ENCODE measurements at regions not wholly inside any gene's neighbourhood (a gene's known extent, or its start where the extent isn't known, plus 50 kb on each side); places are given as distances from the start of the nearest gene placed in this dataset.

- H3K4me1 ChIP-seq (ENCODE audit: control insufficient read depth in 1 of 2, low read depth in 2 of 2) = no peaks in the 10 kb centered on the region
- DNase-seq (ENCODE audit: low spot score) (no peak), ATAC-seq (ENCODE audit: insufficient number of reproducible peaks, low FRiP score, low read depth) (no peak)
- H3K4me3 ChIP-seq = no peak overlapping the region
- no peak overlapping the region for H3K27ac ChIP-seq
- no peaks in the 10 kb centered on the region for H3K9me3 ChIP-seq
- no peak for TF ChIP-seq CTCF (IDR thresholded peaks at IDR 0.05)
- no peaks in the 10 kb centered on the region for H3K36me3 ChIP-seq
- H3K27me3 ChIP-seq (replicated peaks; ENCODE audit: insufficient read depth) = no peaks in the 10 kb centered on the region
Observed at GRCh38 chr3:132927896-132928295, 110.3 kb upstream of the TMEM108 start.

DNA sequence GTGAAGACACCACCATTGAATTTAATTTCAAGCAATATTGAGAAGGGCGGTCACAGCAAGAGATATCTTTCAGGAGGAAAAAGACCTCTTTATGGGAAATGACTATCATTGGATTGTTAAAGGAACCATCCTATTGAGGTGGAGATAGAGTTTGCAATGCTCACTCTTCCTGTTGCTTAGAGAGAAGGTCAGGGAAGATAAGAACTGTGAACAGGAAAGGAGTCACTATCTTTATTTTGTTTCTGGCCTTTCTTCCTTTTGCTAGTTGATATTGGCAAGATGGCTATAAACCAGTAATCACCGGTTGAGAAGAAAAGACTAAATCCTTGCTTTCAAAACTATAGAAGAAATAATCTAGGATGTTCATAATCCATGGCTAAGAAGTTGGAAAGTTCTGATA is 112.1 kb upstream of the TMEM108 start:
- DNase-seq (ENCODE audit: low spot score) (no peak), ATAC-seq (ENCODE audit: insufficient number of reproducible peaks, low FRiP score, low read depth) (no peak)
- H3K4me1 ChIP-seq (ENCODE audit: control insufficient read depth in 1 of 2, low read depth in 2 of 2) = no peaks in the 10 kb centered on the region
- H3K9me3 ChIP-seq = no peaks in the 10 kb centered on the region
- H3K27ac ChIP-seq = no peak overlapping the region
- no peak overlapping the region for H3K4me3 ChIP-seq
- no peak for TF ChIP-seq CTCF (IDR thresholded peaks at IDR 0.05)
- no peaks in the 10 kb centered on the region for H3K27me3 ChIP-seq (replicated peaks; ENCODE audit: insufficient read depth)
- H3K36me3 ChIP-seq = no peaks in the 10 kb centered on the region

DNA sequence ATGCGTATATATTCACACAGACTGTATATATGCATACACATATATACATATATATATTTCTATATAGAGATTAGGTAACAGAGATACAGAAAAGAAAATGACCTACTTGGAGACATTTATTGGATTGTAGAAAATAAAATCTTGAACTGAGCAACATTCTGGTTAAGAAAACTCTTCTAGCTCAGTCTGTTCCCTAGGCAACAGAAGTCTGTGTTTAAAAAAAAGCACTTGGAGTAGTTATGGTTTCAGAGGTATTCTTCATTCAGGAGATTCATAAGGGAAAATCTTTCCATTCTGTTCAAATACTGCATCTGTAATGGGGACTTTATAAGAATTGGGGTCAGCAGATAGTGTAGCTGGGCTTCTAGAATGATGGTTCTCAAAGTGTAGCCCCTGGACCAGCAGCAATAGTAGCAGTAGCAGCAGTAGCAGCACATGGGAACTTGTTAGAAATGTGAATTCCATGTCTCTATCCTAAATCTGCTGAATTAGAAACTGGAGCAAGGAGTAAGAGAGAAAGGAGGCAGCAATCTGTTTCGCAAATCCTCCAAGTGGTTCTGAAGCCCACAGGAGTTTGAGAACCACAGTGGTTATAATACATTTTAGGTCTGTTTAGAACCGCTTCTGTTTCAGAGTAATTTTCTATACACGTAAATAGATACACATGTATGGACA is 112.8 kb upstream of the TMEM108 start:
- DNase-seq (ENCODE audit: low spot score) = no peak
- H3K36me3 ChIP-seq = no peaks in the 10 kb centered on the region
- no peak overlapping the region for H3K4me3 ChIP-seq
- H3K9me3 ChIP-seq = no peaks in the 10 kb centered on the region
- no peak for TF ChIP-seq CTCF (IDR thresholded peaks at IDR 0.05)
- ATAC-seq (ENCODE audit: insufficient number of reproducible peaks, low FRiP score, low read depth) = no peak
- H3K27me3 ChIP-seq (replicated peaks; ENCODE audit: insufficient read depth) = no peaks in the 10 kb centered on the region
- H3K4me1 ChIP-seq (ENCODE audit: control insufficient read depth in 1 of 2, low read depth in 2 of 2) = no peaks in the 10 kb centered on the region
- H3K27ac ChIP-seq = no peak overlapping the region

DNA sequence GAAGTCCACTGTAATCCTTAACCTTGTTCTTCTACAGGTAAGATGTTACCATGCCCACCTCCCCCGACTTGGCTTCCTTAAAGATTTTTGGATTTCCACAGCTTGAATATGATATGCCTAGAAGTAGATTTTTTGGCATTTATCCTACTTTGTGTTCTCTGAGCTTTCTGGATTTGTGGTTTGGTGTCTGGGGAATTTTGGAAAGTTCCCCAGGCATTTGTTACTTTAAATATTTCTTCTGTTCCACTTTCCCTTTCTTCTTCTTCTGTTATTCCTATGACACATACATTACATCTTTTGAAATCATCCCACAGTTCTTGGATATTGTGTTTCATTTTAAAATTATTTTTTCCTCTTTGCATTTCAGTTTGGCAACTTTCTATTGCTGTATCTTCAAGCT is 122.1 kb upstream of the TMEM108 start:
- Histone ChIP-seq H3K27ac (no peak overlapping the region), H3K4me3 (no peak overlapping the region), H3K4me1 (ENCODE audit: control insufficient read depth in 1 of 2, low read depth in 2 of 2) (no peaks in the 10 kb centered on the region), H3K9me3 (no peaks in the 10 kb centered on the region), H3K27me3 (replicated peaks; ENCODE audit: insufficient read depth) (no peaks in the 10 kb centered on the region), H3K36me3 (no peaks in the 10 kb centered on the region)
- DNase-seq (ENCODE audit: low spot score) = no peak
- no peak for ATAC-seq (ENCODE audit: insufficient number of reproducible peaks, low FRiP score, low read depth)
- no peak for TF ChIP-seq CTCF (IDR thresholded peaks at IDR 0.05)

- no peak for ATAC-seq (ENCODE audit: insufficient number of reproducible peaks, low FRiP score, low read depth)
Observed at GRCh38 chr3:132912416-132912753, 125.8 kb upstream of the TMEM108 start.

More at GRCh38 chr3:132912416-132912753, 125.8 kb upstream of the TMEM108 start:
- no peak overlapping the region for H3K27ac ChIP-seq
- no peak for TF ChIP-seq CTCF (IDR thresholded peaks at IDR 0.05)
- no peak for DNase-seq (ENCODE audit: low spot score)
- no peaks in the 10 kb centered on the region for H3K4me1 ChIP-seq (ENCODE audit: control insufficient read depth in 1 of 2, low read depth in 2 of 2)
- H3K36me3 ChIP-seq = no peaks in the 10 kb centered on the region
- H3K4me3 ChIP-seq = no peak overlapping the region
- H3K27me3 ChIP-seq (replicated peaks; ENCODE audit: insufficient read depth) = no peaks in the 10 kb centered on the region
- H3K9me3 ChIP-seq = no peaks in the 10 kb centered on the region
